Lower leg skin (tissue), 3 donors: ENCODE measurements at regions not wholly inside any gene's neighbourhood (a gene's known extent, or its start where the extent isn't known, plus 50 kb on each side); places are given as distances from the start of the nearest gene placed in this dataset.

ENCODE experiments used
- CTCF ChIP-seq, 3 donors: fragments of 450-650 bp; IDR thresholded peaks; one replicate each; pipeline ENCODE4 v1.5.1; 2016; ENCODE audit warnings: antibody characterized with exemption in 3 of 3, mild to moderate bottlenecking in 3 of 3, moderate library complexity in 2 of 3
- POLR2A ChIP-seq, 2 donors: fragments of 450-650 bp; IDR thresholded peaks; one replicate each; pipeline ENCODE4 v1.6.1; 2016 to 2017; ENCODE audit warnings: antibody characterized with exemption in 2 of 2, mild to moderate bottlenecking in 1 of 2, moderate library complexity in 1 of 2

- no peak for TF ChIP-seq CTCF (IDR thresholded peaks at IDR 0.05)
- no peak for TF ChIP-seq POLR2A (IDR thresholded peaks at IDR 0.05)
Observed at GRCh38 chr2:6421138-6421730, 444.5 kb downstream of the CMPK2 start.
